D721Med (cell line): ENCODE measurements at regions not wholly inside any gene's neighbourhood (a gene's known extent, or its start where the extent isn't known, plus 50 kb on each side); places are given as distances from the start of the nearest gene placed in this dataset.

Experiments used
- DNase-seq: peaks from one replicate; pipeline ENCODE4 v3.0.0; 2011; ENCODE audit warnings: low spot score; ENCODE audit not compliant: insufficient read length
- FAIRE-seq: peaks from 2 replicates; lab custom pipeline; 2011; peaks lifted over from hg19 to GRCh38; lab: Jason Lieb, UNC
- CTCF ChIP-seq: IDR thresholded peaks from 2 replicates; pipeline ENCODE4 v1.5.1; 2012; ENCODE audit warnings: mild to moderate bottlenecking, control low read depth; ENCODE audit not compliant: insufficient read depth; ENCODE audit errors: missing control alignments

DNA sequence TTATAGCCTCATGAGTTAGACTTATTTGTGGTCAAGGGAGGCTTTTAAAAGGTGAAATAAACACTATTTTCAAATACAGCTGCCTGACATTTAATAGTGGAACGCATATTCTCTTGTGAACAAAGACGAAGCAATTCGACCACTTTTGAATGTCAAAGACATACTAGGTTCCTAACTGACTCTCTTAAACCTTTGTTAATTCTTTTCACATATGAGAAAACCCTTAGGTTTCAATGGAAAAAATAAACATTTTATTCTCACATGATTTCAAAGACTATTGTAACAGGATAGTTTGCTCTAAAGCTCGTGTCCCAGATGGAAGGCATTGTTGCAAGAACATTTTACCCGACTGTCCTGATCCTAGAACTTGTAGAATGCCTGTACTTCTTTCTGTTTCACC lies 74.8 kb upstream of the BOC start:
- no peak for TF ChIP-seq CTCF
- DNase-seq = no peak
- no peak for FAIRE-seq

GRCh38 chr3:113138839-113139743 lies 72.3 kb upstream of the BOC start:
- TF ChIP-seq CTCF = no peak
- FAIRE-seq (no peak), DNase-seq (no peak)

- DNase-seq = no peak
- FAIRE-seq = no peak
- no peak for TF ChIP-seq CTCF
Measured at GRCh38 chr3:113140876-113141275, 70.5 kb upstream of the BOC start.

DNA sequence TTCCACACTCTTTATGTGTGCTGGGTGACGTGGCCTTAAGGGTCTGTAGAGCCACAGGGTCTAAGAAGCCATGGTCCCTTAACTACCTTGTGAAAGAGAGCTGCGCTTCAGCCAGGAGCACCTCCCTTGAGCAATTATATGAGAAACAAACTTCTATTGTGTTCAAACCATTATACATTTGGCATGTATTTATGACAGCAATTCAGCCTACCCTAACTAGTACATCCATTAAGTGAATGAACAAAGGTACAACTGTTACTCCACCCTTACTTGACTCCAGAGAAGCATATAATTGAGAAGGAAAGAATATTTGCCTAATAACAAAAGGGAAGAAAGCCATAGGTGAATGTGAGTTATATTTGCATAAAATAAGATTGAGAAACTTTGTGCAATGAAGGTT lies 69.8 kb upstream of the BOC start:
- FAIRE-seq = no peak
- DNase-seq = no peak
- TF ChIP-seq CTCF = no peak

- DNase-seq (no peak), FAIRE-seq (no peak)
- no peak for TF ChIP-seq CTCF
Measured at GRCh38 chr3:113142476-113142875, 68.9 kb upstream of the BOC start.

DNA sequence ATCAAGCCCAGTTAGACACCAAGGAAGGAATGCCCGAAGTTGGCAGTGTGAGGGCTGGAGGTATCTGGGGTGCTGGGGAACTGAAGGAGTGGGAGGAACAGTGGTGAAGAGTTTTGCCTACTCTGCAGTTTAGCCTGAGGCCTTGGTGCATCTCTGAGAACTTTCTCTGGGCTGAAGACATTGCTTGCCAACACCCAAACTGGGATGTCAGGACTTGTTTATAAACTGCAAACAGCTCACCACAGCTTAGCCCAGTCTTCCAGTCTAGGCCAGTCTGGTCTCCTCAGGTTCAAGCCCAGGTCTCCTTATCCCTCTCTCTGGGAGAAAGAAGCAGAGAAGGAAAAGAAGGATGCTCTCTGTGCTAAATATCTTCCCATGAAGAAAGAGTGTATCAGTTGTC lies 68.0 kb upstream of the BOC start:
- DNase-seq = no peak
- no peak for TF ChIP-seq CTCF
- no peak for FAIRE-seq

DNA sequence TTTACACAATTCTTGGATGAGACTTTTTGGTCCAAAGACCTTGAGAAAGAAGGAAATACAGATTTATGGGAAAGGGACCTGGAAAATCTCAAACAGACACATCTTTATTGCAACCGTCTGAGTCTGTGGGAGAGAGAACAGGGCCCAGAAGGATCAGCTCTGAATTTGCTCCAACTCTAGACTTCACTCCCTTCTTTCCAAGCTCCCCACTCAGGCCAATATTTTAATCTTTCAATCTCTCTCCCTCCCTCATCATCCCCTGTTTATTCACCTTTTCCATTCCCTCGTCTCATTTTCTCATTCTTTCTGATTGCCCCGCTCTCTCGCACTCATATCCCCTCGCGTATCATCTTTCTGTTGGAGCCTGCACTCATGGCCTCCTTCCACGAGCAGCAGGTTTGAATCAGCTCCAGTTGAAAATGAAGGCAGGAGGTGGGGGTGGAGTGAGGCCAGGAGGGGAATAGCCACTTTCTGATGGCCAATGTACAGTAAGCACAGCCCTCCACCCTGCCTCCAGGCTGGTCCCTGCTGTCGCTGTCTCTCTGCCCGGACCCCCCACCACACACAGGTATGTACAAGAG lies 63.6 kb upstream of the BOC start:
- no peak for DNase-seq
- no peak for TF ChIP-seq CTCF
- no peak for FAIRE-seq
